ENCODE measurements at regions not wholly inside any gene's neighbourhood (a gene's known extent, or its start where the extent isn't known, plus 50 kb on each side); places are given as distances from the start of the nearest gene placed in this dataset.

GRCh38 chr7:26000841-26001240, 151.2 kb upstream of the NFE2L3 start:
- FAIRE-seq = no peak
- ChIA-PET POLR2A (no interaction called here), CTCF (interaction anchor here (1.4 kb wide), 1 partner anchor 11 kb away, joined by 4 read pairs; no protein-coding TSS in a partner anchor)
- no TSS peak for BruUV-seq (replicated peaks)
- Histone ChIP-seq H3K4me2 (ENCODE audit: insufficient read depth, low read length) (no peak overlapping the region), H3K79me2 (ENCODE audit: control insufficient read depth, insufficient read depth, low read length) (no peaks in the 10 kb centered on the region), H3K9ac (replicated peaks; ENCODE audit: extremely low read depth, insufficient read depth, low read length) (no peak overlapping the region), H3K4me3 (replicated peaks in 1 of 3; ENCODE audit: insufficient read depth in 1 of 3, low read depth in 1 of 3, low read length in 3 of 3) (no peak overlapping the region), H3K9me1 (replicated peaks; ENCODE audit: control insufficient read depth, extremely low read depth, insufficient read depth, low read length) (no peaks in the 10 kb centered on the region), H3K27ac (ENCODE audit: insufficient read depth, low read depth, low read length) (no peak overlapping the region), H2AFZ (ENCODE audit: low read depth, low read length) (no peak overlapping the region), H3K27me3 (ENCODE audit: control insufficient read depth in 2 of 2, insufficient read depth in 2 of 2, low read length in 2 of 2) (no peaks in the 10 kb centered on the region), H3K4me1 (ENCODE audit: control insufficient read depth, extremely low read depth, insufficient read depth, low read length) (no peaks in the 10 kb centered on the region), H3K36me3 (ENCODE audit: control insufficient read depth in 2 of 2, extremely low read depth in 1 of 2, insufficient read depth in 2 of 2, low read length in 2 of 2) (no peaks in the 10 kb centered on the region), H3K9me3 (replicated peaks; ENCODE audit: control insufficient read depth, insufficient read depth, low read length) (no peaks in the 10 kb centered on the region), H4K20me1 (replicated peaks; ENCODE audit: control insufficient read depth, extremely low read depth, insufficient read depth, low read length) (no peaks in the 10 kb centered on the region)
- intact Hi-C loops (cut with micrococcal nuclease) (no loop called here), dilution Hi-C loops (cut with MboI; ENCODE audit: extremely low pct_ligation_motif_present, low sequenced_read_pairs) (no loop called here)
- TF ChIP-seq EZH2 (IDR thresholded peaks at IDR 0.05; ENCODE audit: borderline replicate concordance, low read depth, low read length, severe bottlenecking) (no peak), MAX (IDR thresholded peaks at IDR 0.05; ENCODE audit: insufficient read depth, insufficient read length) (no peak), POLR2A (IDR thresholded peaks at IDR 0.05; ENCODE audit: low read depth, low read length) (no peak), GATA2 (IDR thresholded peaks at IDR 0.05; ENCODE audit: insufficient read depth, insufficient read length, low read depth, low read length) (no peak), POLR2AphosphoS5 (IDR thresholded peaks at IDR 0.05; ENCODE audit: insufficient read depth, low read depth, low read length) (no peak), CTCF (IDR thresholded peaks at IDR 0.05; ENCODE audit: extremely low read depth in 1 of 2, insufficient read depth in 1 of 2, low read depth in 1 of 2, low read length in 2 of 2) (no peak), MYC (IDR thresholded peaks at IDR 0.05; ENCODE audit: low read depth, low read length) (no peak), JUN (IDR thresholded peaks at IDR 0.05; ENCODE audit: borderline replicate concordance, insufficient read depth, insufficient read length, low read depth) (no peak), FOS (IDR thresholded peaks at IDR 0.05; ENCODE audit: borderline replicate concordance, insufficient read depth, low read length) (no peak)
- DNase-seq (ENCODE audit: low read depth, low spot score) = no peak
